Neuron (in vitro differentiated cells): ENCODE measurements at regions not wholly inside any gene's neighbourhood (a gene's known extent, or its start where the extent isn't known, plus 50 kb on each side); places are given as distances from the start of the nearest gene placed in this dataset.
"Not testable (repeated sequence)": the region's sequence is repeated elsewhere in the genome, so short reads cannot be mapped to it uniquely, and the experiment has no call there.

ENCODE experiments used
- H2AFZ ChIP-seq: one replicate; pipeline ENCODE4 v1.6.1; 2013; ENCODE audit warnings: low read depth, mild to moderate bottlenecking, inconsistent platforms, low read length, moderate library complexity
- H3K27me3 ChIP-seq: one replicate; pipeline ENCODE4 v1.6.1; 2013; ENCODE audit warnings: low read length; ENCODE audit not compliant: insufficient read depth
- H3K36me3 ChIP-seq: one replicate; pipeline ENCODE4 v1.6.1; 2013; ENCODE audit warnings: low read length; ENCODE audit not compliant: insufficient read depth
- H3K4me1 ChIP-seq: one replicate; pipeline ENCODE4 v1.6.1; 2013; ENCODE audit warnings: low read length; ENCODE audit not compliant: insufficient read depth
- H3K4me3 ChIP-seq: 2 replicates; pipeline ENCODE4 v1.5.1; 2013; ENCODE audit warnings: mild to moderate bottlenecking, low read length, moderate library complexity
- H3K9me3 ChIP-seq: one replicate; pipeline ENCODE4 v1.6.1; 2013; ENCODE audit warnings: low read length

GRCh38 chr18:25533218-25533617, 181.3 kb upstream of the ZNF521 start:
- H3K36me3 ChIP-seq: no peaks in the 10 kb centered on the region
- H3K4me3 ChIP-seq: no peak overlapping the region
- no peaks in the 10 kb centered on the region for H3K27me3 ChIP-seq
- H3K4me1 ChIP-seq: no peaks in the 10 kb centered on the region
- peak overlapping the region; percentile 26 for H2AFZ ChIP-seq
- H3K9me3 ChIP-seq: peaks cover 2% of the 10 kb centered on the region

GRCh38 chr18:25531207-25531606, 179.2 kb upstream of the ZNF521 start:
- Histone ChIP-seq H3K36me3 (no peaks in the 10 kb centered on the region), H3K4me1 (no peaks in the 10 kb centered on the region), H3K27me3 (no peaks in the 10 kb centered on the region), H3K9me3 (peaks cover 2% of the 10 kb centered on the region), H3K4me3 (no peak overlapping the region), H2AFZ (no peak overlapping the region)

DNA sequence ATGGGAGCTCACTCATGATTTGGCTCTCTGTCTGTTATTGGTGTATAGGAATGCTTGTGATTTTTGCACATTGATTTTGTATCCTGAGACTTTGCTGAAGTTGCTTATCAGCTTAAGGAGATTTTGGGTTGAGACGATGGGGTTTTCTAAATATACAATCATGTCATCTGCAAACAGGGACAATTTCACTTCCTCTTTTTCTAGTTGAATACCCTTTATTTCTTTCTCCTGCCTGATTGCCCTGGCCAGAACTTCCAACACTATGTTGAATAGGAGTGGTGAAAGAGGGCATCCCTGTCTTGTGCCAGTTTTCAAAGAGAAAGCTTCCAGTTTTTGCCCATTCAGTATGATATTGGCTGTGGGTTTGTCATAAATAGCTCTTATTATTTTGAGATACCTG, 173.8 kb upstream of the ZNF521 start:
- H3K9me3 ChIP-seq, H3K4me3 ChIP-seq, H3K27me3 ChIP-seq, H3K4me1 ChIP-seq, H2AFZ ChIP-seq, H3K36me3 ChIP-seq: not testable (repeated sequence)

DNA sequence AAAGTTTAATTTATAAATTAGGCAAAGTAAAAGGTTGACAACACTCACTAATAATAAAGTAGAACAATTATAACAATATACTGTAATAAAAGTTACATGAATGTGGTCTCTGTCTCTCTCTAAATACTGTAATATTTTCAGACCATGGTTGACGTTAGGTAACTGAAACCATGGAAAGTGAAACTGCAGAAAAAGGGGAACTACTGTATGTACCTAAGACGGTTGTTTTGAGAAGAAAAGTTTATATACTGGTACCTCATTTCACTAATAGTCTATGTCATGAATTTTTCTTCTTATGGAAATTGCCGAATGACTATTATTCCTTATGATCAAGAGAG, 166.7 kb upstream of the ZNF521 start:
- no peaks in the 10 kb centered on the region for H3K27me3 ChIP-seq
- peaks cover 15% of the 10 kb centered on the region for H3K4me1 ChIP-seq
- H3K36me3 ChIP-seq: no peaks in the 10 kb centered on the region
- H3K4me3 ChIP-seq: no peak overlapping the region
- H2AFZ ChIP-seq: no peak overlapping the region
- H3K9me3 ChIP-seq: no peaks in the 10 kb centered on the region

DNA sequence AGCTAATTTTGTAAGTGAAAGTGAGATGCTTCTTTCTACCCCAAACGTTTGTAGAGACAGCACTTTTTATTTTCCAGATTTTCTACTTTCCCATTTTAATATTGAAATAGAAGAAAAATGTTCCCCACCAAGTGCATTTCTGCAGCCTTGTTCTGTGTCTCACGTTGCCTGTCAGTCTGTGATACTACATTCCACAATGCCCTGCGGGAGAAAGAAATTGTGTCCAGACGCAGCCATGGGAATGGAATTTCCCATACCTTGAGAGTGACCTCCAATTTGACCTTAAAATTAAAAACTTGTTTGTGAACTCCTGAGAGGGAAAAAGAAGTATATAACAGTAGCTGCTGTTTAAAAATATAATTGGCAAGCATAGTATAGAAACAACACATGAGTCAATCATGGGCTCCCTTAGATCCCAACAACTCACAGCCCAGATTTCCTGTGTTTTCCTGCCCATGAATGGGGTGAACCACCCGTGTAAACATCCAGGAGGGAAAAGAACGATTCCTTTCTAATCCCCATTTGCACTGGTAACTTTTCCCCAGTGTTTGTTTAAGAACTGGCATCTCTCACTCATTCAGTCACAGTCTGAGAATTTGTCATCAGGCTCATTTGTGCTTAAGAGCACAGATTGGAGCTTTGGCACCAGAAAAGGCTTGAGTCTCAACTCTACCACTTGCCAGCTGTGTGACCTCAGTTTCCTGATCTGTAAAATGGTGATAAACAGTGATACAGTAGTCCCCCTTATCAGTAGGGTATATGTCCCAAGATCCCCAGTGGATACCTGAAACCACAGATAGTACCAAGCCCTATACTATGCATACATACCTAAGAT, 166.1 kb upstream of the ZNF521 start:
- Histone ChIP-seq H3K4me3 (no peak overlapping the region), H3K9me3 (no peaks in the 10 kb centered on the region), H3K27me3 (no peaks in the 10 kb centered on the region), H3K4me1 (peaks cover 15% of the 10 kb centered on the region), H2AFZ (no peak overlapping the region), H3K36me3 (no peaks in the 10 kb centered on the region)

GRCh38 chr18:25516747-25517498, 165.0 kb upstream of the ZNF521 start:
- H3K36me3 ChIP-seq: no peaks in the 10 kb centered on the region
- no peak overlapping the region for H3K4me3 ChIP-seq
- H3K27me3 ChIP-seq: no peaks in the 10 kb centered on the region
- peaks cover 15% of the 10 kb centered on the region for H3K4me1 ChIP-seq
- no peak overlapping the region for H2AFZ ChIP-seq
- no peaks in the 10 kb centered on the region for H3K9me3 ChIP-seq

- no peaks in the 10 kb centered on the region for H3K36me3 ChIP-seq
Measured at GRCh38 chr18:25516121-25516520, 164.2 kb upstream of the ZNF521 start.

DNA sequence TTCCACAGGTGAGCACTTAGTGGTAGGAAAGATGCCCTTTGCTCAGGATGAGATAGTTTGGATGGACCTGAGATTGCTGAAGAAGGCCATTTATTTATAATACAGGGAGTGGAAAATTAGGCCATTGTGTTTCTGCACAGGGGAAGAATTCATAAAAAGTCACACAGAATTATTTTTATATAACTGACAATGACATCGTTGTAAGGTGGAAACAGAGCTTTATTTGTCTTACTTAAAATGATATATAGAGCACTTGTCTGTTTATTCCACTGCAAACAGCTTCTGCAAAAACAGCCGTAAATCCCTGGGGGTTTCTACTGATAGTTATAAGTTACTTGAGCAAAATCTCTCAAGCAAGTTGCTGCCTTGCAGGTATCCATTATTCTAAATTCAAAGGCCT, 158.1 kb upstream of the ZNF521 start:
- Histone ChIP-seq H3K36me3 (no peaks in the 10 kb centered on the region), H3K4me3 (no peak overlapping the region), H3K27me3 (no peaks in the 10 kb centered on the region), H3K9me3 (no peaks in the 10 kb centered on the region), H2AFZ (no peak overlapping the region), H3K4me1 (no peaks in the 10 kb centered on the region)

More at GRCh38 chr18:25516121-25516520, 164.2 kb upstream of the ZNF521 start:
- Histone ChIP-seq H3K27me3 (no peaks in the 10 kb centered on the region), H3K4me3 (no peak overlapping the region), H3K9me3 (no peaks in the 10 kb centered on the region), H3K4me1 (peaks cover 15% of the 10 kb centered on the region), H2AFZ (no peak overlapping the region)

DNA sequence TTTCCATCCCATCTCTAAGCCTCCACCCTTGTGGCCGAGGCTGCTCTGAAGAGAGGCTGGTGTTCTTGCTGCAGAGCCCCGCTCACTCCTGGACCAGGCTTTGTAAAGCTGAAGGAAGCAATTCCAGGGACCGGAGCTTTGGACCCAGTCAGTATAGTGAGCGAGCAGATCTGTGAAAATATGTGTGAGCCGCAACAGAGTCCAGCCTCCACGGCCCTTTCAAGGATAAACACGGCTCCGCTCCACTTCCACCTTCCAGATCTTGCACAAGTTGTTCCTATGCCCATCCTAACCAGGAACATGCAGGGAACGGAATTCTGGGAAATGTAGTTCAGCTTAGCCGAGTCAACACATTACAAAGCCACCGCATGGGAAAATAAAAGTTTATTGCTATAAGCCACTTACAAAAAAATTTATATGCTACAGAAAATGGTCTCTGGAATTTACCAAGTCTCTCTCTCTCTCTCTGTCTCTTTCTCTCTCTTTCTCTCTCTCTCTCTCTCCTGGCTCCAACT, 151.7 kb upstream of the ZNF521 start:
- H3K36me3 ChIP-seq: no peaks in the 10 kb centered on the region
- H3K4me1 ChIP-seq: no peaks in the 10 kb centered on the region
- peaks cover 2% of the 10 kb centered on the region for H3K9me3 ChIP-seq
- no peaks in the 10 kb centered on the region for H3K27me3 ChIP-seq
- peak overlapping the region; percentile 32 for H3K4me3 ChIP-seq
- H2AFZ ChIP-seq: peak overlapping the region; percentile 41

DNA sequence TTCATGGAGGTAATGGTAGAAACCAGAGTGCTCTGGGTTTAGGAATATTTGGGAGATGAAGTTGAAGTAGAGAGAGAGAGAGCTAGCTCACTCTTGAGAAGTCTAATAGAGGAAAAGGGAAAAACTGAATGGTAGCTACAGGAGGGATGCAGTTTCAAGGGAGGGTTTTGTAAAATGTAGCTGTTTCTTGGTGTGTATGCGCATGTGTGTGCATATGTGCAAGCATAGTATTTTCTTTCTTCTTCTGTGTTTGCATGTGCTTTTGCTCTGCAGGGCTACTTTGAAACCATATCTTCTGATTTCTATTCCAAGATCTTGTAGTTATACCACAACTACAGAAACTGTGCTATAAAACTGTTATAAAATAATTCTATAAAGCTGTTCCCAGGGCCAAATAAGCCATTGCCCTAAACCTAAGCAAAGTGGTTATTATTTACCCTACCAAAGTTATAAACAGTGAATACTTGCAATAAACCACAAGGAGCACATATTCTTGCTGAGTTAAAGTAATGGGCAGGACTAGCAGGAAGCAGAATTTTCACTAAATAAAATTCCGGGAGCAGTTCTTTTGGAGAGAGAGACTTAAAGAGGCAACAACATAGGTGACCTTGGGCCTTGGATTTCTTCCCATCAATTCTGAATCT, 145.3 kb upstream of the ZNF521 start:
- peaks cover 2% of the 10 kb centered on the region for H3K27me3 ChIP-seq
- peaks cover 4% of the 10 kb centered on the region for H3K4me1 ChIP-seq
- H3K9me3 ChIP-seq: peaks cover 8% of the 10 kb centered on the region
- no peaks in the 10 kb centered on the region for H3K36me3 ChIP-seq
- no peak overlapping the region for H3K4me3 ChIP-seq
- H2AFZ ChIP-seq: no peak overlapping the region

- no peak overlapping the region for H3K4me3 ChIP-seq
- no peaks in the 10 kb centered on the region for H3K36me3 ChIP-seq
- H3K9me3 ChIP-seq: peaks cover 8% of the 10 kb centered on the region
Measured at GRCh38 chr18:25496544-25496943, 144.6 kb upstream of the ZNF521 start.

DNA sequence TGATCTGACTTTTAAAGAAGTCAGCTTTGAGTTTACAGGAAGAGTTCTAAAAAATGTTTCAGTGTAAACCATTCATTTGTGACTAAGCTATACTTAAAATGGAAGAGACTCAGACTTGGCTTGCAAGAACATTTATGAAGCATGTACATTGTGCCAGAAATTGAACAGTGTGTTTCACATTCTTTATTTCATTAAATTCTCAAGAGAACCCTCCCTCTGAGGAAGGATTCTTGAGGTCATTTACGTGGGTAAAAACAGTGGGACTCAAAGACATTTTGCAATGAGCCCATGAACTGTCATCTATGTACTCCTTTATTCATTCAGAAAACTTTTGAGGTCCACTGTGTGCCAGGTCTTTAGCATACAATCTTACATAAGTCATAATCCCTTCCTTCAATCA, 143.6 kb upstream of the ZNF521 start:
- H2AFZ ChIP-seq: no peak overlapping the region
- H3K4me3 ChIP-seq: no peak overlapping the region
- no peaks in the 10 kb centered on the region for H3K36me3 ChIP-seq
- peaks cover 4% of the 10 kb centered on the region for H3K4me1 ChIP-seq
- H3K27me3 ChIP-seq: peaks cover 2% of the 10 kb centered on the region
- peaks cover 8% of the 10 kb centered on the region for H3K9me3 ChIP-seq

More at GRCh38 chr18:25496544-25496943, 144.6 kb upstream of the ZNF521 start:
- H3K4me1 ChIP-seq: peaks cover 4% of the 10 kb centered on the region
- no peak overlapping the region for H2AFZ ChIP-seq
- H3K27me3 ChIP-seq: peaks cover 2% of the 10 kb centered on the region

- Histone ChIP-seq H3K9me3 (peaks cover 8% of the 10 kb centered on the region), H3K36me3 (no peaks in the 10 kb centered on the region), H3K27me3 (peaks cover 2% of the 10 kb centered on the region)
Measured at GRCh38 chr18:25494888-25495287, 142.9 kb upstream of the ZNF521 start.

More at GRCh38 chr18:25494888-25495287, 142.9 kb upstream of the ZNF521 start:
- Histone ChIP-seq H3K4me3 (no peak overlapping the region), H2AFZ (no peak overlapping the region), H3K4me1 (peaks cover 4% of the 10 kb centered on the region)
